GM23338 (cell line): ENCODE measurements at regions not wholly inside any gene's neighbourhood (a gene's known extent, or its start where the extent isn't known, plus 50 kb on each side); places are given as distances from the start of the nearest gene placed in this dataset.

ENCODE experiments used
- ATAC-seq: fragments of 200-7000 bp; cut with Tn5 transposase; 3 replicates; pipeline ENCODE4 v1.9.1; 2020
- DNase-seq: peaks from one replicate; pipeline ENCODE4 v3.0.0-alpha.2; 2015; ENCODE audit warnings: low spot score
- H2AFZ ChIP-seq: fragments of 200-600 bp; sonication (generic); 2 replicates; pipeline ENCODE4 v1.8.0; 2016; ENCODE audit warnings: antibody characterized with exemption, mild to moderate bottlenecking, moderate library complexity
- H3F3A ChIP-seq: fragments of 200-600 bp; sonication (generic); replicated peaks from 2 replicates; pipeline ENCODE4 v1.8.0; 2017; ENCODE audit warnings: antibody characterized with exemption, mixed run types, low read depth
- H3K27ac ChIP-seq: fragments of 200-600 bp; sonication (generic); 2 replicates; pipeline ENCODE4 v1.6.1; 2016; ENCODE audit warnings: low read depth
- H3K27me3 ChIP-seq: fragments of 200-600 bp; sonication (generic); 2 replicates; pipeline ENCODE4 v1.8.0; 2016; ENCODE audit warnings: mild to moderate bottlenecking, mixed run types, moderate library complexity; ENCODE audit not compliant: insufficient read depth
- H3K36me3 ChIP-seq: fragments of 200-600 bp; sonication (generic); 2 replicates; pipeline ENCODE4 v1.8.0; 2016; ENCODE audit warnings: mild to moderate bottlenecking; ENCODE audit not compliant: insufficient read depth
- H3K4me1 ChIP-seq: fragments of 200-600 bp; sonication (generic); 2 replicates; pipeline ENCODE4 v1.8.0; 2016; ENCODE audit warnings: mild to moderate bottlenecking, moderate library complexity; ENCODE audit not compliant: insufficient read depth
- H3K4me2 ChIP-seq: fragments of 200-600 bp; sonication (generic); 2 replicates; pipeline ENCODE4 v1.7.1; 2017; ENCODE audit warnings: mixed run types
- H3K4me3 ChIP-seq: fragments of 200-600 bp; sonication (generic); 2 replicates; pipeline ENCODE4 v1.6.1; 2016; ENCODE audit warnings: mixed run types
- H3K79me2 ChIP-seq: fragments of 200-600 bp; sonication (generic); replicated peaks from 2 replicates; pipeline ENCODE4 v1.8.0; 2017; ENCODE audit warnings: mild to moderate bottlenecking; ENCODE audit not compliant: insufficient read depth
- H3K9me2 ChIP-seq: fragments of 200-600 bp; sonication (generic); 2 replicates; pipeline ENCODE4 v1.8.0; 2017; ENCODE audit not compliant: insufficient read depth
- H4K20me1 ChIP-seq: fragments of 200-600 bp; sonication (generic); replicated peaks from 2 replicates; pipeline ENCODE4 v1.8.0; 2017; ENCODE audit warnings: mild to moderate bottlenecking; ENCODE audit not compliant: insufficient read depth
- H3K27ac Mint-ChIP-seq: 2 replicates; pipeline ENCODE4 v1.8.0; 2020; ENCODE audit warnings: inconsistent platforms, mild to moderate bottlenecking, moderate library complexity, mixed read lengths
- H3K27me3 Mint-ChIP-seq: 3 replicates; pipeline ENCODE4 v1.8.0; 2022; ENCODE audit warnings: low read depth, mild to moderate bottlenecking, moderate library complexity, mixed read lengths, inconsistent platforms; ENCODE audit not compliant: insufficient read depth, poor library complexity
- H3K36me3 Mint-ChIP-seq: 3 replicates; pipeline ENCODE4 v1.8.0; 2021; ENCODE audit warnings: low read depth, mild to moderate bottlenecking, inconsistent platforms, moderate library complexity, mixed read lengths
- H3K4me1 Mint-ChIP-seq: 3 replicates; pipeline ENCODE4 v1.8.0; 2020; ENCODE audit warnings: mild to moderate bottlenecking, inconsistent platforms, mixed read lengths
- H3K4me3 Mint-ChIP-seq: 3 replicates; pipeline ENCODE4 v1.8.0; 2021; ENCODE audit warnings: moderate library complexity, mild to moderate bottlenecking, inconsistent platforms, mixed read lengths
- H3K9me3 Mint-ChIP-seq: 3 replicates; pipeline ENCODE4 v1.8.0; 2020; ENCODE audit warnings: moderate library complexity, mild to moderate bottlenecking, inconsistent platforms, mixed read lengths
- CREB1 ChIP-seq: fragments of 250-450 bp; sonication (Bioruptor Pico); IDR thresholded peaks from 2 replicates; pipeline ENCODE4 v1.5.0; 2020; ENCODE audit warnings: low read depth, mild to moderate bottlenecking, moderate library complexity
- EZH2 ChIP-seq: fragments of 200-600 bp; sonication (generic); IDR thresholded peaks from one replicate; pipeline ENCODE4 v1.8.0; 2017; ENCODE audit warnings: antibody characterized with exemption, mild to moderate bottlenecking, low read depth; ENCODE audit not compliant: unreplicated experiment
- EZH2phosphoT487 ChIP-seq: fragments of 200-600 bp; sonication (generic); IDR thresholded peaks from one replicate; pipeline ENCODE4 v1.8.1; 2018; ENCODE audit warnings: antibody characterized with exemption; ENCODE audit not compliant: unreplicated experiment
- JUNB ChIP-seq: IDR thresholded peaks from one replicate; pipeline ENCODE4 v1.6.1; 2016; ENCODE audit warnings: antibody characterized with exemption; ENCODE audit not compliant: unreplicated experiment
- NANOG ChIP-seq: IDR thresholded peaks from 2 replicates; pipeline ENCODE4 v1.6.1; 2016; ENCODE audit warnings: antibody characterized with exemption, borderline replicate concordance
- POLR2AphosphoS5 ChIP-seq: IDR thresholded peaks from 2 replicates; pipeline ENCODE4 v1.6.1; 2016; ENCODE audit warnings: antibody characterized with exemption, low read depth
- STAT1 ChIP-seq: IDR thresholded peaks from one replicate; pipeline ENCODE4 v1.6.1; 2016; ENCODE audit warnings: antibody characterized with exemption; ENCODE audit not compliant: unreplicated experiment
- ZNF114 ChIP-seq: fragments of 250-450 bp; sonication (Bioruptor Pico); IDR thresholded peaks from 2 replicates; pipeline ENCODE4 v1.5.0; 2020; ENCODE audit warnings: mild to moderate bottlenecking, moderate library complexity
- ZNF331 ChIP-seq: fragments of 250-450 bp; sonication (Bioruptor Pico); IDR thresholded peaks from 2 replicates; pipeline ENCODE4 v1.5.0; 2020; ENCODE audit warnings: low read depth, mild to moderate bottlenecking, moderate library complexity
- TF ChIP-seq, protein P1 (sequence below): IDR thresholded peaks from 2 replicates; pipeline ENCODE4 v1.6.1; 2016; ENCODE audit warnings: antibody characterized with exemption
- TF ChIP-seq, protein P2 (sequence below): IDR thresholded peaks from one replicate; pipeline ENCODE4 v1.6.1; 2018; ENCODE audit warnings: antibody characterized with exemption; ENCODE audit not compliant: unreplicated experiment
- TF ChIP-seq, protein P3 (sequence below), 2 experiments: fragments of 200-600 bp in 1 of 2; sonication (generic) in 1 of 2; conservative IDR thresholded peaks; 2 replicates each; pipeline versions ENCODE4 v1.5.1 to v1.6.1; 2016 to 2017; ENCODE audit warnings: antibody characterized with exemption in 2 of 2, low read depth in 2 of 2, mild to moderate bottlenecking in 2 of 2, moderate library complexity in 1 of 2

DNA sequence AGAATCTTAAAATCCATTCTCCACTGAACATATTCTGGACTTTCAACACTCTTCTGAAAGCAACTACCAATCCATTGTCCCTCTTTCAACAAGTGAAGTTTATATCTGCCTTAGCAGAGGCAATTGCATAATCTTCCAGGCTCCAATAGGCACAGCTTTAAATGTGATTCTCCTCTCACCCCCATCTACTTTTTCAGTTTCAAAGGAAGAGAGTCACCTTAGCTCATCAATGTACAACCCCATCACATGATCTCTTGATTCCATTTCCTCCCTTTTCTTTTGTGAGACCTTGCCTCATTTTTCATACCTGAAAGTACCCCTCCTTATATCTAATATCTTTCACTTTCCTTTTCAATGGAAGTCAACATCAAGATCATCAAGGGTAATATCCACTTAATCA is 921.7 kb upstream of the EPHA5 start:
- H4K20me1 ChIP-seq = no peaks in the 10 kb centered on the region
- H3K79me2 ChIP-seq = no peaks in the 10 kb centered on the region
- no peaks in the 10 kb centered on the region for H3K9me2 ChIP-seq
- no peaks in the 10 kb centered on the region for H3K36me3 Mint-ChIP-seq
- no peak overlapping the region for H3K4me2 ChIP-seq
- no peak overlapping the region for H3K4me3 Mint-ChIP-seq
- ATAC-seq = no peak
- no peaks in the 10 kb centered on the region for H3F3A ChIP-seq
- H3K27ac Mint-ChIP-seq = no peak overlapping the region
- H3K9me3 Mint-ChIP-seq = no peaks in the 10 kb centered on the region
- H2AFZ ChIP-seq = no peak overlapping the region
- peaks cover under 1% of the 10 kb centered on the region for H3K27me3 Mint-ChIP-seq
- H3K4me1 ChIP-seq = no peaks in the 10 kb centered on the region
- no peak overlapping the region for H3K27ac ChIP-seq
- H3K4me1 Mint-ChIP-seq = peaks cover 4% of the 10 kb centered on the region; the same call in 2 of the 3 replicates
- no peak overlapping the region for H3K4me3 ChIP-seq
- no peaks in the 10 kb centered on the region for H3K36me3 ChIP-seq
- TF ChIP-seq, protein P1, sequence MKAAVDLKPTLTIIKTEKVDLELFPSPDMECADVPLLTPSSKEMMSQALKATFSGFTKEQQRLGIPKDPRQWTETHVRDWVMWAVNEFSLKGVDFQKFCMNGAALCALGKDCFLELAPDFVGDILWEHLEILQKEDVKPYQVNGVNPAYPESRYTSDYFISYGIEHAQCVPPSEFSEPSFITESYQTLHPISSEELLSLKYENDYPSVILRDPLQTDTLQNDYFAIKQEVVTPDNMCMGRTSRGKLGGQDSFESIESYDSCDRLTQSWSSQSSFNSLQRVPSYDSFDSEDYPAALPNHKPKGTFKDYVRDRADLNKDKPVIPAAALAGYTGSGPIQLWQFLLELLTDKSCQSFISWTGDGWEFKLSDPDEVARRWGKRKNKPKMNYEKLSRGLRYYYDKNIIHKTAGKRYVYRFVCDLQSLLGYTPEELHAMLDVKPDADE = no peak
- DNase-seq = no peak
- H3K27me3 ChIP-seq = no peaks in the 10 kb centered on the region

DNA sequence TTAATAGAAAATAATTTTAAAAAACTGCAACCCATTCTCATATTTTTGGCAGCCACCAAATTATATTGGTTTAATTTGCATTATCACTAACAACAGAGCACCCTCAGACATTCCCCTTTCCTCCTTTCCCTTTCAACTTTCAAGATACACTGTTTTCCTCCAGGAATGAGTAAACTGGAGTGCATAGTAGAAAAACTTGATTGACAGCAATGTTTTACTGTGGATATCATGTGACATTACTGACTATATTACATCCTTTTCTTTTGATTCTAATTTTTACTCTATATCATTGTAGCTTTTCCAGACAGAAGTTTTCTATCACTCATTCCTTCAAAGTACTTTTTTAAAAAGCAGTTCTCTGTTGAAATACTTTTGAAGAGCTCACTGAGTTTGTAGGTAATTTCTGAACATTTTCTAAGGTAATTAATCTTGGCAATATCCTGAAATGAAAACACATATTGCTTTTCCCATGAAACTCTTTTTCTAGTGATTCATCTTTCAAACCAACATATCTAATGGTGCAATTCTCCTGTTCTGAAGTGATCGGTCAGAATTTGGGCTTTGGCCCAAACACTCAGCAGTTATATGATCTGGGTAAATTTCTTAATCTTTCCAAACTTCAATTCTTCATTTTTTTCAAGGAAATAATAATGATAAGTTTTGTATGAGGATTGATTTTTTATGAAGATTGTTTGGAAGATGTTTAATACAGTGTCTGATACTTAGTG is 920.4 kb upstream of the EPHA5 start:
- no peak for DNase-seq
- Histone ChIP-seq H3K79me2 (no peaks in the 10 kb centered on the region), H3K4me1 (peaks cover 3% of the 10 kb centered on the region; the same call in 1 of the 2 replicates), H3K27ac (no peak overlapping the region), H2AFZ (no peak overlapping the region), H3K4me3 (no peak overlapping the region), H4K20me1 (no peaks in the 10 kb centered on the region), H3K9me2 (no peaks in the 10 kb centered on the region), H3K27me3 (no peaks in the 10 kb centered on the region), H3K4me2 (no peak overlapping the region), H3K36me3 (no peaks in the 10 kb centered on the region), H3F3A (no peaks in the 10 kb centered on the region)
- Mint-ChIP-seq H3K4me1 (peaks cover 2% of the 10 kb centered on the region; the same call in 1 of the 3 replicates), H3K27me3 (no peaks in the 10 kb centered on the region), H3K9me3 (no peaks in the 10 kb centered on the region), H3K4me3 (no peak overlapping the region), H3K27ac (no peak overlapping the region), H3K36me3 (no peaks in the 10 kb centered on the region)
- TF ChIP-seq JUNB (no peak), ZNF114 (CRISPR knock-in tag) (no peak), EZH2 (no peak), POLR2AphosphoS5 (no peak), ZNF331 (CRISPR knock-in tag) (no peak), NANOG (no peak), CREB1 (no peak), STAT1 (no peak), EZH2phosphoT487 (no peak)
- TF ChIP-seq, protein P1 = no peak
- TF ChIP-seq, protein P2, sequence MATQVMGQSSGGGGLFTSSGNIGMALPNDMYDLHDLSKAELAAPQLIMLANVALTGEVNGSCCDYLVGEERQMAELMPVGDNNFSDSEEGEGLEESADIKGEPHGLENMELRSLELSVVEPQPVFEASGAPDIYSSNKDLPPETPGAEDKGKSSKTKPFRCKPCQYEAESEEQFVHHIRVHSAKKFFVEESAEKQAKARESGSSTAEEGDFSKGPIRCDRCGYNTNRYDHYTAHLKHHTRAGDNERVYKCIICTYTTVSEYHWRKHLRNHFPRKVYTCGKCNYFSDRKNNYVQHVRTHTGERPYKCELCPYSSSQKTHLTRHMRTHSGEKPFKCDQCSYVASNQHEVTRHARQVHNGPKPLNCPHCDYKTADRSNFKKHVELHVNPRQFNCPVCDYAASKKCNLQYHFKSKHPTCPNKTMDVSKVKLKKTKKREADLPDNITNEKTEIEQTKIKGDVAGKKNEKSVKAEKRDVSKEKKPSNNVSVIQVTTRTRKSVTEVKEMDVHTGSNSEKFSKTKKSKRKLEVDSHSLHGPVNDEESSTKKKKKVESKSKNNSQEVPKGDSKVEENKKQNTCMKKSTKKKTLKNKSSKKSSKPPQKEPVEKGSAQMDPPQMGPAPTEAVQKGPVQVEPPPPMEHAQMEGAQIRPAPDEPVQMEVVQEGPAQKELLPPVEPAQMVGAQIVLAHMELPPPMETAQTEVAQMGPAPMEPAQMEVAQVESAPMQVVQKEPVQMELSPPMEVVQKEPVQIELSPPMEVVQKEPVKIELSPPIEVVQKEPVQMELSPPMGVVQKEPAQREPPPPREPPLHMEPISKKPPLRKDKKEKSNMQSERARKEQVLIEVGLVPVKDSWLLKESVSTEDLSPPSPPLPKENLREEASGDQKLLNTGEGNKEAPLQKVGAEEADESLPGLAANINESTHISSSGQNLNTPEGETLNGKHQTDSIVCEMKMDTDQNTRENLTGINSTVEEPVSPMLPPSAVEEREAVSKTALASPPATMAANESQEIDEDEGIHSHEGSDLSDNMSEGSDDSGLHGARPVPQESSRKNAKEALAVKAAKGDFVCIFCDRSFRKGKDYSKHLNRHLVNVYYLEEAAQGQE = no peak
- TF ChIP-seq, protein P3, sequence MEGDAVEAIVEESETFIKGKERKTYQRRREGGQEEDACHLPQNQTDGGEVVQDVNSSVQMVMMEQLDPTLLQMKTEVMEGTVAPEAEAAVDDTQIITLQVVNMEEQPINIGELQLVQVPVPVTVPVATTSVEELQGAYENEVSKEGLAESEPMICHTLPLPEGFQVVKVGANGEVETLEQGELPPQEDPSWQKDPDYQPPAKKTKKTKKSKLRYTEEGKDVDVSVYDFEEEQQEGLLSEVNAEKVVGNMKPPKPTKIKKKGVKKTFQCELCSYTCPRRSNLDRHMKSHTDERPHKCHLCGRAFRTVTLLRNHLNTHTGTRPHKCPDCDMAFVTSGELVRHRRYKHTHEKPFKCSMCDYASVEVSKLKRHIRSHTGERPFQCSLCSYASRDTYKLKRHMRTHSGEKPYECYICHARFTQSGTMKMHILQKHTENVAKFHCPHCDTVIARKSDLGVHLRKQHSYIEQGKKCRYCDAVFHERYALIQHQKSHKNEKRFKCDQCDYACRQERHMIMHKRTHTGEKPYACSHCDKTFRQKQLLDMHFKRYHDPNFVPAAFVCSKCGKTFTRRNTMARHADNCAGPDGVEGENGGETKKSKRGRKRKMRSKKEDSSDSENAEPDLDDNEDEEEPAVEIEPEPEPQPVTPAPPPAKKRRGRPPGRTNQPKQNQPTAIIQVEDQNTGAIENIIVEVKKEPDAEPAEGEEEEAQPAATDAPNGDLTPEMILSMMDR (conservative IDR thresholded peaks at IDR 0.05; ENCODE audit: low read depth in 2 of 2) = no peak
- no peak for ATAC-seq
